ENCODE measurements at regions not wholly inside any gene's neighbourhood (a gene's known extent, or its start where the extent isn't known, plus 50 kb on each side); places are given as distances from the start of the nearest gene placed in this dataset.

DNA sequence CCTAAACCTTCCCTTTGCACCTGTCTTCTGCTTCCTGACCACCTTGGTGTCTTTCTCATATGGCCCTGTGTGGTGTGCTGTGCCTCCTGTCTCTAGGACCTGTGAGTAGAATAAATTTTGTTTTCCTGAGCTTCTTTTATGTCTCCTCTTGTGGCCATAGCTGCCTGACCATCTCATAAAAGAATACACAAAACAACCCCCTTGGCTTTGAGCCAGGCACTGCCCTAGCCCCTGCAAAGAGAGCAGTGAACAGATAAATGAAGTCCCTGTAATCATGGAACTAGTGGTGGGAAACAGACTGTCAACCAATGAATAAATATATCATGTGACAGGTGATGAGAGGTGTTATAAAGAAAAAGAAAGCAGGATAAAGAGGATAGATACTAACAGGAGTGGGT is 485.1 kb downstream of the CSNK1G3 start:
- no peak overlapping the region for H3K9ac ChIP-seq (ENCODE audit: low read length)
- H3K27me3 ChIP-seq (replicated peaks in 1 of 4; ENCODE audit: control extremely low read depth in 1 of 4, control insufficient read depth in 3 of 4, insufficient read depth in 4 of 4, low read length in 3 of 4), result no peaks in the 10 kb centered on the region
- H4K20me1 ChIP-seq (ENCODE audit: control insufficient read depth, insufficient read depth, low read length, poor library complexity, severe bottlenecking), result no peaks in the 10 kb centered on the region
- H3K4me2 ChIP-seq (replicated peaks; ENCODE audit: low read depth, low read length, poor library complexity, severe bottlenecking), result no peak overlapping the region
- intact Hi-C loops (cut with micrococcal nuclease), result no loop called here
- H3K36me3 ChIP-seq (replicated peaks in 1 of 2; ENCODE audit: control extremely low read depth in 1 of 2, control insufficient read depth in 1 of 2, extremely low read depth in 1 of 2, insufficient read depth in 2 of 2, low read length in 1 of 2), result no peaks in the 10 kb centered on the region
- H2AFZ ChIP-seq (ENCODE audit: insufficient read depth, low read depth, low read length, poor library complexity, severe bottlenecking), result no peak overlapping the region
- H3K27ac ChIP-seq (ENCODE audit: low read length in 2 of 2), result no peak overlapping the region
- H3K4me1 Mint-ChIP-seq, result no peaks in the 10 kb centered on the region
- H3K4me3 Mint-ChIP-seq, result no peak overlapping the region
- no peak overlapping the region for H3K27ac Mint-ChIP-seq
- no peaks in the 10 kb centered on the region for H3K4me1 ChIP-seq (ENCODE audit: control insufficient read depth in 2 of 2, insufficient read depth in 2 of 2, low read length in 2 of 2)
- CTCF ChIA-PET, result no interaction called here
- no peaks in the 10 kb centered on the region for H3K9me3 ChIP-seq (ENCODE audit: control extremely low read depth in 1 of 3, control insufficient read depth in 2 of 3, insufficient read depth in 1 of 3, low read length in 2 of 3)
- no peaks in the 10 kb centered on the region for H3K9me3 Mint-ChIP-seq (ENCODE audit: insufficient read depth)
- TF ChIP-seq, protein P1, sequence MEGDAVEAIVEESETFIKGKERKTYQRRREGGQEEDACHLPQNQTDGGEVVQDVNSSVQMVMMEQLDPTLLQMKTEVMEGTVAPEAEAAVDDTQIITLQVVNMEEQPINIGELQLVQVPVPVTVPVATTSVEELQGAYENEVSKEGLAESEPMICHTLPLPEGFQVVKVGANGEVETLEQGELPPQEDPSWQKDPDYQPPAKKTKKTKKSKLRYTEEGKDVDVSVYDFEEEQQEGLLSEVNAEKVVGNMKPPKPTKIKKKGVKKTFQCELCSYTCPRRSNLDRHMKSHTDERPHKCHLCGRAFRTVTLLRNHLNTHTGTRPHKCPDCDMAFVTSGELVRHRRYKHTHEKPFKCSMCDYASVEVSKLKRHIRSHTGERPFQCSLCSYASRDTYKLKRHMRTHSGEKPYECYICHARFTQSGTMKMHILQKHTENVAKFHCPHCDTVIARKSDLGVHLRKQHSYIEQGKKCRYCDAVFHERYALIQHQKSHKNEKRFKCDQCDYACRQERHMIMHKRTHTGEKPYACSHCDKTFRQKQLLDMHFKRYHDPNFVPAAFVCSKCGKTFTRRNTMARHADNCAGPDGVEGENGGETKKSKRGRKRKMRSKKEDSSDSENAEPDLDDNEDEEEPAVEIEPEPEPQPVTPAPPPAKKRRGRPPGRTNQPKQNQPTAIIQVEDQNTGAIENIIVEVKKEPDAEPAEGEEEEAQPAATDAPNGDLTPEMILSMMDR (IDR thresholded peaks at IDR 0.05), result no peak
- TF ChIP-seq EZH2 (IDR thresholded peaks at IDR 0.05; ENCODE audit: borderline replicate concordance, insufficient read depth, low read depth, low read length, poor library complexity, severe bottlenecking), result no peak
- no peaks in the 10 kb centered on the region for H3K79me2 ChIP-seq (ENCODE audit: control insufficient read depth, insufficient read depth, low read length)
- no peak for ATAC-seq (ENCODE audit: low read depth)
- POLR2A ChIA-PET, result no interaction called here
- H3K27me3 Mint-ChIP-seq, result no peaks in the 10 kb centered on the region
- no peak for DNase-seq
- no peak overlapping the region for H3K4me3 ChIP-seq (ENCODE audit: control extremely low read depth in 1 of 5, extremely low read depth in 1 of 5, insufficient read depth in 1 of 5, low read depth in 2 of 5, low read length in 4 of 5)

DNA sequence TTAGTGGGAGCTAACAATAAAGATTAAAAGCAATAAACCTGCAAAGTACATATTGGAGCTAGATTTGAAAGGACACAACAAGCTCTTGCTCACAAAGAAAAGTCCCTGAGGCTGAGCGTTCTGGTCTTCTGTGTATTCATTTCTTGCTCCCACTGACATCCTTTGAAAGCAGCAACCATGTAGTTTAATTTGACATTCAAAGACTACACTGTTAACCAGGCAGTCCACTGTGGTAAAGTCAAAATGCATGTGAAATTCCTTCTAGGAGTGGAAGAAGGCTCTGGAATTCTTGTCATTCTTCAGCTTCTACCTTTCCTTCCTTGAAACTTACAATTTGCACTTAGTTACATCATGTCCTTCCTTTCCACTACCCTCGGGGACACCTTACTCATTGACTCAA is 480.7 kb downstream of the CSNK1G3 start:
- no peak overlapping the region for H3K9ac ChIP-seq (ENCODE audit: low read length)
- no peak overlapping the region for H3K4me2 ChIP-seq (replicated peaks; ENCODE audit: low read depth, low read length, poor library complexity, severe bottlenecking)
- H3K4me1 ChIP-seq (ENCODE audit: control insufficient read depth in 2 of 2, insufficient read depth in 2 of 2, low read length in 2 of 2), result no peaks in the 10 kb centered on the region
- no peaks in the 10 kb centered on the region for H4K20me1 ChIP-seq (ENCODE audit: control insufficient read depth, insufficient read depth, low read length, poor library complexity, severe bottlenecking)
- H3K4me3 ChIP-seq (ENCODE audit: control extremely low read depth in 1 of 5, extremely low read depth in 1 of 5, insufficient read depth in 1 of 5, low read depth in 2 of 5, low read length in 4 of 5), result no peak overlapping the region
- WGBS (ENCODE audit: insufficient coverage), result 93% methylated on average over 2 of the region's 2 CpGs
- Mint-ChIP-seq H3K27me3 (no peaks in the 10 kb centered on the region), H3K4me1 (no peaks in the 10 kb centered on the region), H3K9me3 (ENCODE audit: insufficient read depth) (no peaks in the 10 kb centered on the region), H3K4me3 (no peak overlapping the region), H3K27ac (no peak overlapping the region)
- peaks cover 0 to 3% (median 0%) of the 10 kb centered on the region in 3 donors for H3K9me3 ChIP-seq (ENCODE audit: control extremely low read depth in 1 of 3, control insufficient read depth in 2 of 3, insufficient read depth in 1 of 3, low read length in 2 of 3)
- TF ChIP-seq EZH2 (IDR thresholded peaks at IDR 0.05; ENCODE audit: borderline replicate concordance, insufficient read depth, low read depth, low read length, poor library complexity, severe bottlenecking), result no peak
- TF ChIP-seq, protein P1 (IDR thresholded peaks at IDR 0.05), result no peak
- no peak for ATAC-seq (ENCODE audit: low read depth)
- ChIA-PET CTCF (interaction anchor here (1.0 kb wide), 1 partner anchor 10 kb away, joined by 3 read pairs; no protein-coding TSS in a partner anchor), POLR2A (no interaction called here)
- H3K27ac ChIP-seq (ENCODE audit: low read length in 2 of 2), result no peak overlapping the region
- H3K79me2 ChIP-seq (ENCODE audit: control insufficient read depth, insufficient read depth, low read length), result no peaks in the 10 kb centered on the region
- intact Hi-C loops (cut with micrococcal nuclease), result no loop called here
- no peaks in the 10 kb centered on the region for H3K36me3 ChIP-seq (replicated peaks in 1 of 2; ENCODE audit: control extremely low read depth in 1 of 2, control insufficient read depth in 1 of 2, extremely low read depth in 1 of 2, insufficient read depth in 2 of 2, low read length in 1 of 2)
- DNase-seq, result no peak
- H3K27me3 ChIP-seq (replicated peaks in 1 of 4; ENCODE audit: control extremely low read depth in 1 of 4, control insufficient read depth in 3 of 4, insufficient read depth in 4 of 4, low read length in 3 of 4), result no peaks in the 10 kb centered on the region
- no peak overlapping the region for H2AFZ ChIP-seq (ENCODE audit: insufficient read depth, low read depth, low read length, poor library complexity, severe bottlenecking)
